Ovary (tissue), 7 donors: ENCODE measurements at regions not wholly inside any gene's neighbourhood (a gene's known extent, or its start where the extent isn't known, plus 50 kb on each side); places are given as distances from the start of the nearest gene placed in this dataset.

ENCODE experiments used
- DNase-seq, 5 donors: peaks; one replicate each; pipeline ENCODE4 v3.0.0-alpha.2; 2019 to 2020
- H3K27ac ChIP-seq, 2 donors: fragments of 200-600 bp; one replicate each; pipeline versions ENCODE4 v1.5.1 to v1.8.0; 2019 to 2022
- H3K27me3 ChIP-seq: fragments of 200-600 bp; one replicate; pipeline ENCODE4 v1.8.0; 2022
- H3K36me3 ChIP-seq: fragments of 200-600 bp; sonication (generic); one replicate; pipeline ENCODE4 v1.5.1; 2019
- H3K4me1 ChIP-seq: one replicate; pipeline ENCODE4 v1.8.1; 2013; ENCODE audit warnings: mild to moderate bottlenecking, moderate library complexity; ENCODE audit not compliant: insufficient read depth
- H3K4me3 ChIP-seq: fragments of 200-600 bp; sonication (generic); one replicate; pipeline ENCODE4 v1.5.1; 2017
- H3K9me3 ChIP-seq, 2 donors: fragments of 200-600 bp in 1 of 2; sonication (generic) in 1 of 2; one replicate each; pipeline versions ENCODE4 v1.5.1 to v1.8.1; 2013 to 2019; ENCODE audit warnings: mild to moderate bottlenecking in 1 of 2, moderate library complexity in 1 of 2
- EP300 ChIP-seq: sonication (generic); formaldehyde crosslinking; IDR thresholded peaks from one replicate; pipeline ENCODE4 v1.6.1; 2017; ENCODE audit warnings: antibody characterized with exemption
- POLR2A ChIP-seq: fragments of 450-650 bp; IDR thresholded peaks from one replicate; pipeline ENCODE4 v1.6.1; 2017; ENCODE audit warnings: antibody characterized with exemption, mild to moderate bottlenecking, moderate library complexity
- WGBS, 3 donors: extraction: QIAGEN DNeasy Blood & Tissue Kit in 1 of 3; methylation state at CpG; one replicate each; pipeline versions ENCODE4 v1.1.5 to v1.1.7; 2013 to 2017; 5-methylcytosine and 5-hydroxymethylcytosine counted together
- intact Hi-C, 4 donors: fragments of 100-400 bp; cut with DNase I; formaldehyde crosslinking; loops; one replicate each; pipeline versions ENCODE4 v1.11.0 to v1.15.1; 2022 to 2023
- TF ChIP-seq, protein P1 (sequence below), 3 donors: fragments of 450-650 bp in 2 of 3; fragments of 200-600 bp in 1 of 3; IDR thresholded peaks; one replicate each; pipeline versions ENCODE4 v1.5.1 to v1.8.0; 2016 to 2022; ENCODE audit warnings: antibody characterized with exemption in 3 of 3, mild to moderate bottlenecking in 1 of 3
- donor health status: DM: no; HTN: no; CAD: no; lungs with moderate emphysema.
- donor health status: DM: no; HTN: no; CAD: no.
- donor health status: Bipolar disorder and iron deficiency.
- donor health status: DM: no; HTN: no; CAD: no.
- donor health status: DM: yes; HTN: yes; CAD: no.

- Histone ChIP-seq H3K27ac (no peak overlapping the region), H3K4me3 (no peak overlapping the region), H3K4me1 (no peaks in the 10 kb centered on the region), H3K9me3 (no peaks in the 10 kb centered on the region), H3K27me3 (no peaks in the 10 kb centered on the region), H3K36me3 (no peaks in the 10 kb centered on the region)
- TF ChIP-seq POLR2A (no peak), EP300 (no peak)
- TF ChIP-seq, protein P1, sequence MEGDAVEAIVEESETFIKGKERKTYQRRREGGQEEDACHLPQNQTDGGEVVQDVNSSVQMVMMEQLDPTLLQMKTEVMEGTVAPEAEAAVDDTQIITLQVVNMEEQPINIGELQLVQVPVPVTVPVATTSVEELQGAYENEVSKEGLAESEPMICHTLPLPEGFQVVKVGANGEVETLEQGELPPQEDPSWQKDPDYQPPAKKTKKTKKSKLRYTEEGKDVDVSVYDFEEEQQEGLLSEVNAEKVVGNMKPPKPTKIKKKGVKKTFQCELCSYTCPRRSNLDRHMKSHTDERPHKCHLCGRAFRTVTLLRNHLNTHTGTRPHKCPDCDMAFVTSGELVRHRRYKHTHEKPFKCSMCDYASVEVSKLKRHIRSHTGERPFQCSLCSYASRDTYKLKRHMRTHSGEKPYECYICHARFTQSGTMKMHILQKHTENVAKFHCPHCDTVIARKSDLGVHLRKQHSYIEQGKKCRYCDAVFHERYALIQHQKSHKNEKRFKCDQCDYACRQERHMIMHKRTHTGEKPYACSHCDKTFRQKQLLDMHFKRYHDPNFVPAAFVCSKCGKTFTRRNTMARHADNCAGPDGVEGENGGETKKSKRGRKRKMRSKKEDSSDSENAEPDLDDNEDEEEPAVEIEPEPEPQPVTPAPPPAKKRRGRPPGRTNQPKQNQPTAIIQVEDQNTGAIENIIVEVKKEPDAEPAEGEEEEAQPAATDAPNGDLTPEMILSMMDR (IDR thresholded peaks at IDR 0.05): no peak
- no peak for DNase-seq
- WGBS, 3 donors: 88 to 95% (median 94%) methylated on average over 1 of the region's 1 CpG
- intact Hi-C loops: no loop called here
These were observed 578.3 kb downstream of the EPHA3 start for GRCh38 chr3:89685731-89686130.

GRCh38 chr3:89690646-89691045 is 583.2 kb downstream of the EPHA3 start:
- 32 to 49% (median 36%) methylated on average over 2 of the region's 2 CpGs for WGBS, 3 donors
- Histone ChIP-seq H3K4me3 (no peak overlapping the region), H3K27me3 (no peaks in the 10 kb centered on the region), H3K27ac (no peak overlapping the region), H3K36me3 (no peaks in the 10 kb centered on the region), H3K9me3 (no peaks in the 10 kb centered on the region), H3K4me1 (peaks cover 3% of the 10 kb centered on the region)
- TF ChIP-seq, protein P1 (IDR thresholded peaks at IDR 0.05): no peak
- TF ChIP-seq POLR2A: no peak
- TF ChIP-seq EP300: no peak
- DNase-seq: no peak
- intact Hi-C loops: no loop called here

- Histone ChIP-seq H3K4me3 (no peak overlapping the region), H3K4me1 (peaks cover 5% of the 10 kb centered on the region), H3K27me3 (no peaks in the 10 kb centered on the region), H3K9me3 (no peaks in the 10 kb centered on the region), H3K36me3 (no peaks in the 10 kb centered on the region), H3K27ac (no peak overlapping the region)
- TF ChIP-seq POLR2A (no peak), EP300 (no peak)
- TF ChIP-seq, protein P1 (IDR thresholded peaks at IDR 0.05): no peak
- no peak for DNase-seq
- 3 to 20% (median 6%) methylated on average over 1 of the region's 1 CpG for WGBS, 3 donors
- intact Hi-C loops: no loop called here
These were observed 585.2 kb downstream of the EPHA3 start for GRCh38 chr3:89692601-89693000.

DNA sequence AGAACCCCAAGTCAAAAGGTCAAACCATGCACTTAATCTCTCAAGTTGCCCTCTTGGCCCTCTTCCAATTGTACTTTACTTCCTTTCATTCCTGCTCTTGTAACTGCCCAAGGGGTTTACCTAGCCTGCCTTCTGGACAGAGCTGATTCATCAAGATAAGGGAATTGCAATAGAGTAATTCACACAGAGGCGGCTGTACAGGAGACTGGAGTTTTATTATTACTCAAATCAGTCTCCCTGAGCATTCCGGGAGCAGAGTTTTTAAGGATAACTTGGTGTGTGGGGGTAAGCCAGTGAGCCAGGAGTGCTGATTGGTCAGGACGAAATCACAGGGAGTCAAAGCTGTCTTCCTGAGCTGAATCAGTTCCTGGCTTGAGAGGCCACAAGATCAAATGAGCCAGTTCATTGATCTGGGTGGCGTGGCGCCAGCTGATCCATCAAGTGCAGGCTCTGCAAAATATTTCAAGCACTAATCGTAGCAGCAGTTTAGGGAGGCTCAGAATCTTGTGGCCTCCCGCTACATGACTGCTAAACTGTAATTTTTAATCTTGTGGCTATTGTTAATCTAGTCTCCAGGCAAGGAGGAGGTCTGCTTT is 590.0 kb downstream of the EPHA3 start:
- TF ChIP-seq POLR2A (no peak), EP300 (no peak)
- TF ChIP-seq, protein P1 (IDR thresholded peaks at IDR 0.05): no peak
- Histone ChIP-seq H3K4me1 (peaks cover 5% of the 10 kb centered on the region), H3K27me3 (no peaks in the 10 kb centered on the region), H3K9me3 (no peaks in the 10 kb centered on the region), H3K27ac (no peak overlapping the region), H3K4me3 (no peak overlapping the region), H3K36me3 (no peaks in the 10 kb centered on the region)
- DNase-seq: no peak
- 72 to 75% (median 73%) methylated on average over 7 of the region's 7 CpGs for WGBS, 3 donors
- intact Hi-C loops: no loop called here
